Adrenal gland (tissue), 5 donors: ENCODE measurements at regions not wholly inside any gene's neighbourhood (a gene's known extent, or its start where the extent isn't known, plus 50 kb on each side); places are given as distances from the start of the nearest gene placed in this dataset.

Source experiments
- CTCF ChIP-seq, 6 experiments: fragments of 450-650 bp in 4 of 6; fragments of 200-600 bp in 2 of 6; sonication (generic) in 1 of 6; IDR thresholded peaks; 1 replicate in 5 of 6; 2 replicates in 1 of 6; pipeline versions ENCODE4 v1.5.1 to v1.8.0; 2016 to 2021; ENCODE audit warnings: antibody characterized with exemption in 6 of 6, mild to moderate bottlenecking in 2 of 6, moderate library complexity in 1 of 6
- POLR2A ChIP-seq, 2 donors: fragments of 450-650 bp; IDR thresholded peaks; one replicate each; pipeline ENCODE4 v1.6.1; 2017; ENCODE audit warnings: antibody characterized with exemption in 2 of 2, mild to moderate bottlenecking in 2 of 2, moderate library complexity in 1 of 2
- donor health status: DM: no; HTN: no; CAD: no.

DNA sequence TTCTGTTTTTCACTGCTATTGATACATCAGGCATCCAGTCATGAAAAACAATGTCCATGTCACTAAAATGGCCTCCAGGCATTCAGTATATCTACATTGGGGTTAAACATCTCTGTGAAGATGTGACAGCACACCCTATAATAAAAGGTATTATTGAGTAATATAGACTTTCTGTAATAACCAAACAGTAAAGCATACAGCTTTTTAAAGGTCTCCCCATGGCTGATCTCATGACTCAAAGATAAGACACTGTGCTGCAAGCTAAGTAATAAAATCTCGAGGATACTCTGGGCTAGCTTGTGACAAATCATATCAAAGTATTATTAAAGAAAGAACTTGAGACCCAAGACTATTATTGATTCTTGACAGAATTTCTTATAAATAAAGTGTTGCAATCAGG is 613.1 kb upstream of the PKN2 start:
- no peak for TF ChIP-seq CTCF (IDR thresholded peaks at IDR 0.05)
- no peak for TF ChIP-seq POLR2A (IDR thresholded peaks at IDR 0.05)
